ENCODE measurements at regions not wholly inside any gene's neighbourhood (a gene's known extent, or its start where the extent isn't known, plus 50 kb on each side); places are given as distances from the start of the nearest gene placed in this dataset.

- no peak for DNase-seq
These were observed 50.5 kb upstream of the FBRSL1 start for GRCh38 chr12:132439333-132439904.

DNA sequence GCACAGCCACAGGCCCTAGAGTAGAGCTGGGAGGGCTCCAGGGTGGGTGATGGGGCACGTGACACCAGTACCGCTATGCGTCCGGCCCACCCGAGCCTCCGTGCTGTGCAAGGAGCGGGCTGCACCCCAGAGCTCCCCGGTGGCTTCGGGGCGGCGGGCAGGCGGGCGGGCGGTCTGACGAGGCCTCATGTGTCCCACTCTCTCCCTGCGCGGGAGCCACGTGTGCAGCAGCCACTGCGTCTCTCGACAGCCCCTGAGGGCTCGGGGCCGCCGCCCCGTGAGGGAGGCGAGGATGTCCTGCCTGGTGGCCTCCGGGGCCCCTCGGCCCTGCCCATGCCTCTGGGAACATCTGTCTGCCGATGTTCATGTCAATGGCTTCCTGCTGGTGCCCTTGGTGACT, 51.2 kb upstream of the FBRSL1 start:
- DNase-seq = no peak

DNA sequence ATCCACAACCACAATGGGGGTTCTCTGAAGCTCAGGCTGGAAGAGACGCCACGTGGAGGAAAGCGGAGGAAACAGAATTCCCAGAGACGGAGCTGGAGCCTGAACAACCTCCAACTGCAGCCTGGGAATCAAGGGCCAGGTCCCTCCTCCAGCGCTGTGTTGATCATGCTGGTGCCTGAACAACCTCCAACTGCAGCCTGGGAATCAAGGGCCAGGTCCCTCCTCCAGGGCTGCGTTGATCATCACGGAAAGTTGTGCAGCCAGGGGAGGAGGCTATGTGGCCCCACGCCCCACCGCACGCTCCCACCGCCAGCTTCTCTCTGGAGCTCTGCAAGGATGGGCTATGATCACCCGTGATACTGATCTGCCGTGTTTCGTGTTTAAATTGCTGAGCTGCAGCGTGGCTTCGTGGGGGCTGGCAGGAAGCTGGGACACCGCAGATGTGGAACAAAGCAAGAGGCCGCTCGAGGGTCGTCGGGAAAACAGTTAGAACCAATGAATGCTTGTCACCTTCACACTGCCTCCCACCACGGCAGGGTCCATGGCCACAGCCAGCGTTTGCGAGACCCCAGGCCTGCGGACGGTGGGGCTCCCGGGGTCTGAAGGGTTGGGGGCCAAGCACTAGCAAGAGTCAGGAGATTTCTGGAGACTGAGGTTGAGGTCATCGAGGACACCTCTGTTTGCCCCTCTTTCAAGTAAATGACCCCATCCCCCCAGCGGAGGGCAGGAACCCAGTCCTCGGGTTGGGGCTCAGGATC, 51.8 kb upstream of the FBRSL1 start:
- no peak for DNase-seq

GRCh38 chr12:132437252-132437932, 52.6 kb upstream of the FBRSL1 start:
- no peak for DNase-seq

GRCh38 chr12:132436791-132437251, 53.1 kb upstream of the FBRSL1 start:
- no peak for DNase-seq

DNA sequence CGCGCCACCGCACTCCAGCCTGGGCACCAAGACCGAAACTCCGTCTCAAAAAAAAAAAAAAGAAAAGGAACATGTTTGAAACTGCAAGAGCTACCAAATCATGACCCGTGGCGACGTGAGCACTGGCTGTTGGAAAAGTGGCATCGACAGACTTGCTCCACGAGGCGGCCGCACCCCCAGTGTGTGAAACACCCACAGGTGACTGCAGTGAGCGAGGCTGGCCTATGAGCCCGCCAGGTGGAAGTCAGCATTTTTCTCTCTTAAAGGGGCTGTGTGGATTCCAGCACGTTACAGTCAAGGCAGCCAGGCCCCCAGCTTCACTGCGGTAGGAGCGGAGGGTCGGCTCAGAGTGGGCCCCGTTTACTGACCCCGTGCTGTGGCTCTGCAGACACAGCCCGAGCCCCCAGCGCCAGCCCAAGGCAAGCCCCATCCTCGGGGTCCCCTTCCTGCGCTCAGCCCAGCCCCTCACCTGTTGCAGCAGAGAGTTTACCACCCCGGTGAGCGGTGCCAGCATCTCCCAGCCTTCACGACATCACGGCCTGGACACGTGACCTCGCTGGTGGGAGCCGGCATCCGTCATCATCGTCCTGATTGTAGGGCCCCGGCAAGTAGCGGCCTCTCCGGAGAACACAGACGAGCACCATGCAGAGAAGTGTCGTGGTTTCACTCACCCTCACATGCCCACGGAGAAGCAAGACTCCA, 54.3 kb upstream of the FBRSL1 start:
- DNase-seq = no peak

DNA sequence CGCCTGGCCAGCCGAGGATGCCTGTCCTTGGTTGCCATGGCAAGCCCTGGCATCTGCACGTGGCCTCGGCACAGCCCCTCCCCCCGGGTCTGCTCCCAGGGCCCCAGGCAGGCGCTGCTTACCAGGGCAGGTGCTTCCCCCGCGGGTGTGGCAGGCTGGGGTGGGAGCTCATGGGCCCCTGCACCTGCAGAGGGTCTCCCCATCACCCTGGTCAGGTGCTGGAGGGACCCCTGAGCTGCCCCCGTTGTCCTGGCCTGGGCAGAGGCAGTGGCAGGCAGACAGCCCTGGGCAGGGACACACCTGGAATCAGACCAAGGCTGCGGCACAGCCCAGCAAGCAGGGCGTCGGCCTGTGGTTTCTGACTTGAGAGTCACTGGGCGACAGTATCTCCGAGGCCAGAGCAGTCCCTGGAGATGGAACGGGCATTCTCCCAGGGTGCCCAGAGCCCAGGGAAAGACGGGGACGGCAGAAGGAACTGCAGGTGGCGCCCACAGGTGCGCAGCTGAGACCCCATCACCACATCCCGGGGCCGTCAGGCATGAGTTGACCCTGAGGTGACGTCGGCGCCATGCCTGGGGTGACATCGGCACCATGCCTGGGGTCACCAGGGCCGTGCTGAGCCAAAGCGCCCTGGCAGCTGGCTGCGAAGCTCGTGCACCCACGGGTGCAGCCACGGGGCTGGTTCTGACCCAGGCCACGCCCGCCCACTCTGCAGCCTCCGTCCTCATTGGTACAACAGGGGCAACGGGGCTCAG, 56.1 kb upstream of the FBRSL1 start:
- no peak for DNase-seq

DNA sequence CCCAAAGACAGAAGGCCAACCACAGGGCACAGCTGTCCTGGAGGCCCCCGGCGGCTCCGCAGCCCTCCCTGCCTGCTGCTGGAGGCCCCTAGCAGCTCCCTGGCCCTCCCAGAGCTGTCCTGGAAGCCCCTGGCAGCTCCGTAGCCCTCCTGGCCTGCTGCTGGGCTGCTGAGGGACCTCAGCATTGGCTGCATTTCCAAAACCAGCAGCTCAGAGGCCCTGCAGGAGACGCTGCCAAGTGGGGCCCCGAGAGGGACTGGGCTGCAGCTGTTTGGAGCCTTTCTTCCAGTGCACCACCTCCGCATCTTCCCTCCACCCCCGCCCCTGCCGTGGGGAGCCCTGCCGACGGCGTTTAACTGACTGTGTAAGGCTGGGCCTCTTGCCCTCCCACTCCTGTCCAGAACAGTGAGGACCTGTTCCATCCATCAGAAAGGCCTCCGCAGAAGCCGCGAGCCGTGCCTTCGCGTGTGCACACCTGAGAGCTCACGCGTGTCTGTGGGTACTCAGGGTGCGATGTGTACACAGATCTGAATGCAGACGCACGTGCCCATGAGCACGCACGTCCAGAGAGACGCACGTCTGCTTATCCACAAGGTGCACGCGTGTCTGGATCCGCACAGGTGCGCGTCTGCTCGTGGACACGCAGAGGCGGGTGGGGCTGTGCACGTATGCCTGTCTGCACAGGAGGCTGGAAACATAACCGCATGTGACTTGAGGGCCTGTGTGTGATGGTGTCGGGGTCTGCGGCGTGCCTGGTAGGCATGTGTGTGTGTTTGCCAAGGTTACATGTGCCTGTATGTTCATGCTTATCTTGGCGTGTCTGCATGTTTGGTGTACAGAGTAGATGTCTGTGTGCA, 57.0 kb upstream of the FBRSL1 start:
- no peak for DNase-seq

- no peak for DNase-seq
These were observed 57.7 kb upstream of the FBRSL1 start for GRCh38 chr12:132432126-132432705.

- DNase-seq = no peak
These were observed 58.8 kb upstream of the FBRSL1 start for GRCh38 chr12:132430838-132431774.

- DNase-seq = peak; percentile 85
These were observed 59.9 kb upstream of the FBRSL1 start for GRCh38 chr12:132429946-132430643.

DNA sequence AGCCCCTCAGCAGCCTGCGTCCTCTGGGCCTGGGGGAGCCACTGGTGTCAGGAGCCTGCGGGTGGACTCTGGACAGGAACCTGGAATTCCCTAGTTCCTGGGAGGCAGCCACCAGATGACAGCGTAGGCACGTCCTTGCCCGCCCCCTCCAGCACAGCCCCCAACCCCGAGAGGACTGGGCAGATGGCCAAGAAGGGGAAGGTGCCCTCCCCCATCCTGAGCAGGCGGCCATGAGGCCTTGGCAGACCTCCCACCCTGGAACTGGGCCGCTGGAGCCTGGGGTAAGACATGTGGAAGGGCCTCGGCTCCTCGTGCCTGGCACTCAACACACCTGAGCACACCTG, 60.4 kb upstream of the FBRSL1 start:
- DNase-seq = no peak

DNA sequence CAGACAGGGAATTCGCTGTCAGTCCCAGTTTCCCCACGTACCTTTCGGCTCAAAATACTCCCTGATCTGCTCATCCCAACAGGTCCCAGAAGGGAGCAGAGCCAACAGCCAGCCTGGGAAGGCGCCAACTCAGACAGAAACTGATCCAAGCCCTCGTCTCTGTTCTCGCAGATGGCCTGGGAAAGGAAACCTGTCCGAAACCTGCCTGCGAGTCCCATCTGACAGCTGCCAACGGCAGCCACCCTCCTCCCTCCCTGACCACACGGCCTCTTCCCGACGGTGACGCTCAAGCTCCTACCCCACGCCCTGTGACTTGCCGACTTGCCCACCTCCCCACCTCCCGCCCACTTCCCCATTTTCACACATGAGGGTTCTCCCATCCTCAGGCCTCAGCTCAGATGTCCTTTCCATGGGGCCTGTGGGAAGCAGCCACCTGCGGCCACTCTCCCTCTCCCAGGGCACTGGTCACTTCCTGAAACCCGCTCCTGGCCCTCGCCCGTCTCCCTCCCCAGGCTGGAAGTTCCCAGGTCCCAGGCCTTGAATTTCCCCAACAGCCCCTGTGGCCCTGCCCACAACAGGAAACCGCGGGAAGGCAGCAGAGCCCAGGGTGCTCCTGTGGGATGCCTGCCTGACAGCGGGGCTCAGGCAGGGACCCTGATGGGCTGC, 60.9 kb upstream of the FBRSL1 start:
- no peak for DNase-seq

DNA sequence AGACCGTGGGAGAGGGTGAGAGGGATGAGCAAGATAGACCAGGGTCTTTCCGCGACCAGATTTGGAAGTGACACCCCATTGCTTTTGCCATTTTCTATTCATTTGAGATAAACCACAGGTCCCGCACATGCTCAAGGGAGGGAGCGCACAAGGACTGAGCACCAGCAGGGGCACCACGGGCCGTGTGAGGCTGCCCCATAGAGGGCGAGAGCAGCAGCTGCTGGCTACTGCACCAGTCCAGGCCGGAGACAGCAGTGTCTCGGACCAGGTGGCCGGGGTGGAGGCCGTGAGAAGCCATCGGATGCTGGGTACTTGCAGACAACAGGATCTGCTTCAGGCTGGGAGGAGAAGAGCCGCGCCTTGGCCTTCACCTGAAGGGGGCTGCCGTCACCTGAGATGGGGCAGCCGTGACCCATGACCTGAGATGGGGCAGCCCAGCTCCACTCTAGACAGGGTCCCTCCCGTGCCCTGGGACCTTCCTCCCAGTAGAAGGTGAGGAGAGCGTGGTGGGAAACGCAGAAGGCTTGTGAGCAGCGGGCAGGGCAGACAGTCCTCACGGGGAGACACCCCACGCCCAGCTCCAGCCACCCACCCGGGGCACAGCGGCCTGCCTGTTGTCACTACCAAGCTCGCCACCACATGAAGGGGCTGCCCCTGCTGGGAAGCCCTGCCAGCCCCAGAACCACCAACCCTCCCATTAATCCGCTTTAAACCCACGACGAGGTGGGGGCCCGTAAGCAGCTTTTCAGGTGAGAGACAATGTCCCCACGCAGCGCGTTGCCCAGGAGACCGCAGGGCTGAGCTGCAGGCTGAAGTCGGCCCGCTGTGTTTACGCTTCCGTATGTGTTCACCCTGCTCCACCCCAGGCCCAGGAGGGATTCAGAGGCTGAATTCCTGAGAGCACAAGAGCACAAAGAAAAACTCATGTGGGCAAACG, 61.7 kb upstream of the FBRSL1 start:
- DNase-seq = no peak

GRCh38 chr12:132427174-132427768, 62.7 kb upstream of the FBRSL1 start:
- DNase-seq = no peak

GRCh38 chr12:132426349-132427173, 63.4 kb upstream of the FBRSL1 start:
- no peak for DNase-seq

GRCh38 chr12:132424811-132425210, 65.1 kb upstream of the FBRSL1 start:
- no peak for DNase-seq
